H1 (cell line): ENCODE measurements at regions not wholly inside any gene's neighbourhood (a gene's known extent, or its start where the extent isn't known, plus 50 kb on each side); places are given as distances from the start of the nearest gene placed in this dataset.

Source experiments
- JUND ChIP-seq: IDR thresholded peaks from 2 replicates; pipeline ENCODE4 v1.6.1; 2011; ENCODE audit warnings: mild to moderate bottlenecking, improper control_type of control experiment, low read length
- NANOG ChIP-seq: IDR thresholded peaks from 2 replicates; pipeline ENCODE4 v1.6.1; 2011; ENCODE audit warnings: low read length, low read depth, mild to moderate bottlenecking, inconsistent platforms; ENCODE audit not compliant: insufficient read depth, poor library complexity, severe bottlenecking
- SP4 ChIP-seq: IDR thresholded peaks from 2 replicates; pipeline ENCODE4 v1.6.1; 2012; ENCODE audit warnings: low read length, inconsistent platforms
- TF ChIP-seq, protein P1 (sequence below): IDR thresholded peaks from 2 replicates; pipeline ENCODE4 v1.6.1; 2011; ENCODE audit warnings: low read depth, mild to moderate bottlenecking, low read length; ENCODE audit not compliant: insufficient read depth

DNA sequence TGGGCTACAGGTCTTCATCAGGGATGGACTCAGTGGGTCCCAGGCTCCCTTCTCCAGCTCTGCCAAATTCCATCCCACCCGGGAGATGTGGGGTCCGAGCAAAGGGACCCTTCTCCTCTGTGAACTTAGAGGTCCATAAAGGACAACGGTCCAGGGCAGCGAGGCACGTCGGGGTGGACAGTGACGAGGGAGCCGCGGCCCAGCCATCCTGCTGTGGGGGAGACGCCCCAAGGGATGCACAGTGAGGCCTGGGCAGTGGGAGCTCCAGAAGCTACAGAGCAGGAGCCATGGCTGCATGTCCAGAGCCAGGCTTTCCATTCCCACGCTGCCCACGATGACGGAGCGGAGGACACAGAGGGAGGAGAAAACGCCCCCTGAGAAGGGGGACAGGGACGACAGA, 107.5 kb upstream of the PPP1R26 start (continued):
- no peak for TF ChIP-seq NANOG
- no peak for TF ChIP-seq JUND
- TF ChIP-seq SP4 = no peak
- TF ChIP-seq, protein P1, sequence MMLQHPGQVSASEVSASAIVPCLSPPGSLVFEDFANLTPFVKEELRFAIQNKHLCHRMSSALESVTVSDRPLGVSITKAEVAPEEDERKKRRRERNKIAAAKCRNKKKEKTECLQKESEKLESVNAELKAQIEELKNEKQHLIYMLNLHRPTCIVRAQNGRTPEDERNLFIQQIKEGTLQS = no peak
